HPDE6-E6E7 (cell line): ENCODE measurements at regions not wholly inside any gene's neighbourhood (a gene's known extent, or its start where the extent isn't known, plus 50 kb on each side); places are given as distances from the start of the nearest gene placed in this dataset.

ENCODE experiments used
- DNase-seq: peaks from one replicate; pipeline ENCODE4 v3.0.0; 2011; ENCODE audit warnings: missing footprints; ENCODE audit errors: extremely low spot score

- DNase-seq = no peak
These were observed 50.3 kb upstream of the ATP11A start for GRCh38 chr13:112639521-112639920.

- no peak for DNase-seq
These were observed 50.9 kb upstream of the ATP11A start for GRCh38 chr13:112638919-112639318.

DNA sequence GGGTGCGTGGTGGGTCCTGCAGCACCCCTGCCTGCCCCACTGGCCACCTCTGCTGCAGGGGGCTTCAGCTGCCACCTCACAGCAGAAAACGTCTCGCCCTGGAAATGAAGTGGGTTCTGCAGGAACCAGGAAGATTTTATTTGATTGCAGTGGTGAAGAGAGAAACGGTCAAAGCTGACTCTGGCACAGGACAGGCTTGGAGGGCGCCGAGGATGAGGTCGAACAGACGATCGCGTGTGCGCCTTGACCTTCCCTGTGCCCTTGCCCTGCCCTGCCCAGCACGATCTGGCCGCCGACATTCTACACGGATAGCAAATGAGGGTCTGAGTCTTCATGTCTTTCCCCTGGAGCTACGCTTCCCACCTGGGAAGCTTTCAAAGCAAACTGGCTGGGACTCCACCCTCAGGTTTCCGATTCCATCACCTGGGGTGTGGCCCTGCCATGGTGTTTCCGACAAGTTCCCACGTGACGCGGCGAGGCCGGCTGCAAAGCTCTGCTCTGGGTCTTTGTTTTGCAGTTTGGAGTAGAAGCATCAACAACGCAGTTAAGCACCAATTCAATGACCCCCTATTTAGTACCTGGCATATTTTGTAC lies 50.3 kb upstream of the TUBGCP3 start:
- DNase-seq = peak; percentile 28
